Activated CD4-positive, alpha-beta T cell treated with anti-CD3 and anti-CD28 coated beads, Interleukin-2, amount 10 ng/mL, durations not matched to agents 7 days and 5 days (primary cell): ENCODE measurements at regions not wholly inside any gene's neighbourhood (a gene's known extent, or its start where the extent isn't known, plus 50 kb on each side); places are given as distances from the start of the nearest gene placed in this dataset.

Experiments
- CTCF ChIA-PET: fragments of 350-600 bp; sonication (Branson Sonifier 250); formaldehyde crosslinking; loops from one replicate; lab custom pipeline; 2021; ENCODE audit warnings: antibody characterized with exemption; lab: Charles Lee
- POLR2A ChIA-PET: fragments of 350-600 bp; sonication (Branson Sonifier 250); formaldehyde crosslinking; loops from one replicate; lab custom pipeline; 2021; ENCODE audit warnings: antibody characterized with exemption; lab: Charles Lee
- DNase-seq: peaks from one replicate; pipeline ENCODE4 v3.0.0-alpha.2; 2020
- H3K27ac Mint-ChIP-seq: one replicate; pipeline ENCODE4 v1.8.0; 2021; ENCODE audit warnings: mild to moderate bottlenecking, moderate library complexity, mixed read lengths
- H3K27me3 Mint-ChIP-seq: one replicate; pipeline ENCODE4 v1.8.0; 2021; ENCODE audit warnings: mixed read lengths
- H3K36me3 Mint-ChIP-seq: one replicate; pipeline ENCODE4 v1.8.0; 2021; ENCODE audit warnings: low read depth, mixed read lengths
- H3K4me1 Mint-ChIP-seq: one replicate; pipeline ENCODE4 v1.8.0; 2021; ENCODE audit warnings: mixed read lengths
- H3K4me3 Mint-ChIP-seq: one replicate; pipeline ENCODE4 v1.8.0; 2021; ENCODE audit warnings: mild to moderate bottlenecking, moderate library complexity, mixed read lengths
- H3K9me3 Mint-ChIP-seq: one replicate; pipeline ENCODE4 v1.8.0; 2021; ENCODE audit warnings: mixed read lengths

- DNase-seq, result no peak
- POLR2A ChIA-PET, result no interaction called here
These were observed 329.9 kb upstream of the TNP1 start for GRCh38 chr2:217189747-217190146.

DNA sequence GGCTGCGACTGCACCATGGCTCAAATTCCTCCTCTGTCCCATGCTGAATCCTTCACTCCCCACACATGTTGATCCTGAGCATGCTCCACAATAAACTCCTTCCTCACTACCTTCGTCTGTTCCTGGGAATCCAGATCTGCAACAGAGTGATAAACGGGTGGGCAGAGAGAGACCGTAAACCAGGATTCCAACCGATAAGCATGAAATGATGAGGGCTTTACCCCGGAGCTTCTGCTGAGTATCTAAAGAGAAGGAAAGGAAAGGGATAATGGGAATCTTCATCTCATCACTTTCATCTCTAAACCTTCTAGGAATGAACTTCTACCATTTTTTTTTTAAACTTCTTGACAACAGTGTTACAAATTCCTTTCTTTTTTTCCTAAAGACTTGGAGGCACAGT, 329.3 kb upstream of the TNP1 start:
- Mint-ChIP-seq H3K36me3 (no peaks in the 10 kb centered on the region), H3K27ac (no peak overlapping the region), H3K9me3 (no peaks in the 10 kb centered on the region), H3K4me1 (no peaks in the 10 kb centered on the region), H3K27me3 (peaks cover 3% of the 10 kb centered on the region), H3K4me3 (no peak overlapping the region)
- ChIA-PET POLR2A (no interaction called here), CTCF (no interaction called here)
- no peak for DNase-seq

More at GRCh38 chr2:217189747-217190146, 329.9 kb upstream of the TNP1 start:
- Mint-ChIP-seq H3K9me3 (no peaks in the 10 kb centered on the region), H3K4me1 (no peaks in the 10 kb centered on the region), H3K27me3 (peaks cover 3% of the 10 kb centered on the region), H3K36me3 (no peaks in the 10 kb centered on the region), H3K4me3 (no peak overlapping the region), H3K27ac (no peak overlapping the region)
- CTCF ChIA-PET, result no interaction called here

DNA sequence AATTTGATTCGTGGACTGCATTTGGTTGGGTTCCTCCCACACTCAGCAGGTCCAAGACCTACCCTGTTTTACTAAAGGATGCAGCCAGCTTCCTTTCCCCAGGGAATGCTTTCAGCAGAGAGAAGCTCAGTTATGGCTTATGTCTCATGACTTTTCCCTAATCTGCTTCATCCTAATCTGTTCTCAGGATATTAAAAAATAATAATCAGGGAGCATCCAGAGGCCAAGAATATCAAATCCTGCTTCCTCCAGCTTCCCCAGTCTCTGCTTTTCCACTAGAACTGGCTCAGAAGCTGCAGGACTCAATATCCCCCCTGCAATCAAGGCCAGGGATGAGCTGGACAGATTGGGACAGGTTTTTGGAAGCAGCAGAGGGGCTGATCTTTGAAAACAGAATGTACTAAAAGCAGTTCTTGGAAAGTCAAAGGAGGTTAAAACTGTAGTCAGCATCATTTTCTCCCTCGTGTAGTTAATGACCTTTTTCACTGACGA, 326.9 kb upstream of the TNP1 start:
- ChIA-PET CTCF (interaction anchor here (0.6 to 1.1 kb wide), 2 partner anchors 14 to 44 kb away, joined by 3 to 4 read pairs; no protein-coding TSS in a partner anchor), POLR2A (no interaction called here)
- H3K36me3 Mint-ChIP-seq, result no peaks in the 10 kb centered on the region

GRCh38 chr2:217186152-217186551, 326.3 kb upstream of the TNP1 start:
- CTCF ChIA-PET, result interaction anchor here (0.6 to 1.1 kb wide), 2 partner anchors 14 to 45 kb away, joined by 3 to 4 read pairs; no protein-coding TSS in a partner anchor
- no peak overlapping the region for H3K4me3 Mint-ChIP-seq
- POLR2A ChIA-PET, result no interaction called here
- H3K4me1 Mint-ChIP-seq, result no peaks in the 10 kb centered on the region
- no peak overlapping the region for H3K27ac Mint-ChIP-seq
- H3K9me3 Mint-ChIP-seq, result no peaks in the 10 kb centered on the region
- H3K27me3 Mint-ChIP-seq, result peaks cover 3% of the 10 kb centered on the region
- no peaks in the 10 kb centered on the region for H3K36me3 Mint-ChIP-seq
- DNase-seq, result no peak

More for the DNA sequence above, 326.9 kb upstream of the TNP1 start:
- H3K9me3 Mint-ChIP-seq, result no peaks in the 10 kb centered on the region
- no peak overlapping the region for H3K4me3 Mint-ChIP-seq
- no peaks in the 10 kb centered on the region for H3K4me1 Mint-ChIP-seq
- no peak overlapping the region for H3K27ac Mint-ChIP-seq
- H3K27me3 Mint-ChIP-seq, result peaks cover 3% of the 10 kb centered on the region
- DNase-seq, result no peak

- no peak overlapping the region for H3K27ac Mint-ChIP-seq
- no peaks in the 10 kb centered on the region for H3K9me3 Mint-ChIP-seq
These were observed 325.6 kb upstream of the TNP1 start for GRCh38 chr2:217185265-217185995.

DNA sequence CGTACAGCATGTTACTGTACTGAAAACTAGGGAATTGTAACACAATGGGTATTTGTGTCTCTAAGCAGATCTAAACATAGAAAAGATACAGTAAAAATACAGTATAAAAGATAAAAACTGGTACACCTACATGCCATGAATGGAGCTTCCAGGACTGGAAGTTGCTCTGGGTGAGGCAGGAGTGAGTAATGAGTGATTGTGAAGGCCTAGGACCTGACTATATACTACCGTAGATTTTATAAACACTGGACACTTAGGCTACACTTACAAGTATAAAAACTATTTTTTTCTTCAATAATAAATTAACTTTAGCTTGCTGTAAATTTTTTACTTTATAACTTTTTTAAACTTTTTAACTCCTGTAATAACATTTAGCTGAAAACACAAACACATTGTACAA, 324.4 kb upstream of the TNP1 start:
- no peaks in the 10 kb centered on the region for H3K4me1 Mint-ChIP-seq
- peaks cover 3% of the 10 kb centered on the region for H3K27me3 Mint-ChIP-seq
- no peaks in the 10 kb centered on the region for H3K36me3 Mint-ChIP-seq
- H3K9me3 Mint-ChIP-seq, result no peaks in the 10 kb centered on the region
- CTCF ChIA-PET, result no interaction called here
- no peak overlapping the region for H3K27ac Mint-ChIP-seq
- POLR2A ChIA-PET, result no interaction called here
- no peak overlapping the region for H3K4me3 Mint-ChIP-seq
- DNase-seq, result no peak

More at GRCh38 chr2:217185265-217185995, 325.6 kb upstream of the TNP1 start:
- Mint-ChIP-seq H3K27me3 (peaks cover 3% of the 10 kb centered on the region), H3K4me3 (no peak overlapping the region), H3K4me1 (no peaks in the 10 kb centered on the region), H3K36me3 (no peaks in the 10 kb centered on the region)
- DNase-seq, result no peak
- CTCF ChIA-PET, result no interaction called here
- POLR2A ChIA-PET, result no interaction called here

DNA sequence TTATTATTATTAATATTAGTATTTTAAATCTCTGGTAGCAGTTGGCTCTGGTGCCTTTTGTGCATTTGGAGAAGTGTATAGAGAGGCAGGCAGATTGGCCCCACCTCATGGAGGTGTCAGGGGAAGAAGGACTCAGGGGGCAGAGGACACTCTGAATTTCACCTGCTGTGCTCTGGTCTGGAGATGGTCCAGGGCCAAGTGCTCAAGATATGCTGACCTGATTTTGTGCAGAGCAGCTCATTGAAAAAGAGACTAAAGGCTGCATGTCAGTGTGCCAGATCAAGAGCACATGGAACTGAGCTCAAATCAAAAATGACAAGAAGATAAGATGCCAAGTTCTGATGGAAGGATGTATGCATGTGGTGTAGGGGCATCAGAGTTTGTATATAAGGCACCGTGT, 323.6 kb upstream of the TNP1 start:
- H3K36me3 Mint-ChIP-seq, result no peaks in the 10 kb centered on the region

DNA sequence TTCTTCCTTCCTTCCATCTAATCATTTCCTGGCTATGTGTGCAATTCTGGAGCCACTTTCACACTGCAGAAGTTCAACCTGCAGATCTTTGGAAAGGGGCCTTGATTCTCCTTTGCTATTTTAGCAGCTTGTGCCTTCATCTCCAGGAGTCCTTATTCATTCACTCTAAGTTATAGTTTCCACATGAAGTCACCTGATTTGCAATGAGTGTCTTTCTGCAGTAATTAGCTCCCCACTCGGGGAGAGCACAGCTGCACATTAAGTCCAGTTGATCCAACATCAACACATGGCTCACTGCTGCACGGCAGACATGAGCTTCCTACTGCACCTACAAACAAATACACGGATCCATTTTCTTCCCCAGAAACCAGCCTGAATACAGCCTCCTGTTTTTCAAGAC, 323.1 kb upstream of the TNP1 start:
- POLR2A ChIA-PET, result no interaction called here
- DNase-seq, result no peak
- Mint-ChIP-seq H3K9me3 (no peaks in the 10 kb centered on the region), H3K36me3 (no peaks in the 10 kb centered on the region), H3K27ac (no peak overlapping the region), H3K27me3 (peaks cover 3% of the 10 kb centered on the region), H3K4me1 (no peaks in the 10 kb centered on the region), H3K4me3 (no peak overlapping the region)
- CTCF ChIA-PET, result no interaction called here

More for the DNA sequence above, 323.6 kb upstream of the TNP1 start:
- Mint-ChIP-seq H3K27ac (no peak overlapping the region), H3K4me1 (no peaks in the 10 kb centered on the region), H3K4me3 (no peak overlapping the region), H3K27me3 (peaks cover 3% of the 10 kb centered on the region), H3K9me3 (no peaks in the 10 kb centered on the region)
- ChIA-PET POLR2A (no interaction called here), CTCF (no interaction called here)
- no peak for DNase-seq

DNA sequence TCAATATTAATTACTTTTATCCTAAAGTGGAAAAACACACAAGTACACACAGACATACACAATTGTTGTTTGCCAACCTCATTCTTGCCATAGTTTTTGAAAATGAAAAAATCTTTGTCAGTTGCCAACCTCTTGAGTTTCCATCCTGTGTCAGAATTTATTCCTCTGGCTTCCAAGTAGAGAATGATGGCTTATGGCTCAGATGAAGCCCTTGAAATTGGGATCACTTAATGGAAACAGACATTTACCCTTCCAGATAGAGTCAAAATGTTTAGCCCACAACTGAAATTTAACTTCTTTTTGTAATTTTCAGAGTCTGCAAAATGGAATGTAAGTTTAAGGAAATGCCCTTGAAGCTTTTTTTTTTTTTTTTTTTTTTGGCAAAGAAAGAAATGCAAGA, 321.6 kb upstream of the TNP1 start:
- POLR2A ChIA-PET, result no interaction called here
- Mint-ChIP-seq H3K36me3 (no peaks in the 10 kb centered on the region), H3K4me3 (no peak overlapping the region), H3K27me3 (no peaks in the 10 kb centered on the region), H3K9me3 (no peaks in the 10 kb centered on the region), H3K4me1 (no peaks in the 10 kb centered on the region), H3K27ac (no peak overlapping the region)
- CTCF ChIA-PET, result interaction anchor here (0.7 kb wide), 1 partner anchor 222 kb away, joined by 5 read pairs; no protein-coding TSS in a partner anchor
- DNase-seq, result no peak

DNA sequence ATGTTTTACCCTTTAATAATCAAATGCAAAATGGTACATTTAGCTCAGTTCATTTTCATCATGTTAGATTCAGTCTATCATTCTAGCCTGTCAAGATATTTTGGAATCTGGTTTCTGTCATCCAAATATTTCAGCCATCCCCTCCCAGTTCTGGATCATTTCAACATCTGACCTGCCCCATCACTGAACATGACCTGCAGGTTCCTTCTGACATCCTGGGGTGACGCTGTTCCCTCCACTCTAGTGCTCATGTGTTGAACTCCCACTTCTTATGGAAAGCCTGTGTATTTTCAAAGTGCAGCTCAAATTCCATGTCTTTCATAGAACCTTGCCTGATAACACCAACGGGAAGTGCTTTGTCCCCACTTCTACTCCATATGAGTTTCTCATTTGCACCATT, 320.0 kb upstream of the TNP1 start:
- Mint-ChIP-seq H3K4me3 (no peak overlapping the region), H3K9me3 (no peaks in the 10 kb centered on the region), H3K36me3 (no peaks in the 10 kb centered on the region), H3K27ac (no peak overlapping the region), H3K4me1 (no peaks in the 10 kb centered on the region), H3K27me3 (no peaks in the 10 kb centered on the region)
- POLR2A ChIA-PET, result no interaction called here
- DNase-seq, result no peak
- CTCF ChIA-PET, result no interaction called here

- H3K4me3 Mint-ChIP-seq, result no peak overlapping the region
- no peak overlapping the region for H3K27ac Mint-ChIP-seq
- POLR2A ChIA-PET, result interaction anchor here (0.7 kb wide), 1 partner anchor 45 kb away, joined by 3 read pairs; no protein-coding TSS in a partner anchor
- H3K9me3 Mint-ChIP-seq, result no peaks in the 10 kb centered on the region
- CTCF ChIA-PET, result interaction anchor here (1.1 kb wide), 1 partner anchor 10 kb away, joined by 4 read pairs; no protein-coding TSS in a partner anchor
- H3K4me1 Mint-ChIP-seq, result no peaks in the 10 kb centered on the region
- H3K36me3 Mint-ChIP-seq, result no peaks in the 10 kb centered on the region
- DNase-seq, result no peak
- H3K27me3 Mint-ChIP-seq, result peaks cover 5% of the 10 kb centered on the region
These were observed 318.5 kb upstream of the TNP1 start for GRCh38 chr2:217178341-217178740.

DNA sequence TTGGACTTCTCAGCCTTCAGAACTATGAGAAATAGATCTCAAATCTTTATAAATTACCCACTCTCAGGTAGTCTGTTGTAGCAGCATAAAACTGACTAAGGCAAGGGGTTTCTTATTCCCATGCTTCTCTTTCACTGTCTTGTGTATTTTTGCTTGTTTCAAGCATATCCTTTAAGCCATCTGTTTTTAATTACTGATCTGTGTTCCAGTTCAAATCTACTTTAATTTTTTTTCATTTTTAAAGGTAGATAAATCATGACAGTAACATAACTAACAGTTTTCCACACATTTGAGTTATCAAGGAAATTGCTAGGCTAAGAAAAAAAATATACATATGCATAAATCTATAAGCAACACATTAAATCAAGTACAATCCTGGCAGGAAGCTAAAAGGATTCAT, 317.9 kb upstream of the TNP1 start:
- Mint-ChIP-seq H3K4me1 (no peaks in the 10 kb centered on the region), H3K27me3 (peaks cover 5% of the 10 kb centered on the region), H3K9me3 (no peaks in the 10 kb centered on the region), H3K36me3 (no peaks in the 10 kb centered on the region), H3K4me3 (no peak overlapping the region), H3K27ac (no peak overlapping the region)
- CTCF ChIA-PET, result interaction anchor here (1.1 kb wide), 1 partner anchor 10 kb away, joined by 4 read pairs; no protein-coding TSS in a partner anchor
- DNase-seq, result no peak
- POLR2A ChIA-PET, result no interaction called here

GRCh38 chr2:217171874-217172273, 312.0 kb upstream of the TNP1 start:
- H3K4me3 Mint-ChIP-seq, result no peak overlapping the region
- no peak overlapping the region for H3K27ac Mint-ChIP-seq
- ChIA-PET POLR2A (no interaction called here), CTCF (interaction anchor here (1.3 kb wide), 1 partner anchor 15 kb away, joined by 4 read pairs; no protein-coding TSS in a partner anchor)
- H3K4me1 Mint-ChIP-seq, result no peaks in the 10 kb centered on the region
- H3K9me3 Mint-ChIP-seq, result peaks cover 13% of the 10 kb centered on the region
- DNase-seq, result no peak
- H3K27me3 Mint-ChIP-seq, result peaks cover 15% of the 10 kb centered on the region
- no peaks in the 10 kb centered on the region for H3K36me3 Mint-ChIP-seq
